ENCODE measurements at regions not wholly inside any gene's neighbourhood (a gene's known extent, or its start where the extent isn't known, plus 50 kb on each side); places are given as distances from the start of the nearest gene placed in this dataset.
"Not testable (repeated sequence)": the region's sequence is repeated elsewhere in the genome, so short reads cannot be mapped to it uniquely, and the experiment has no call there.

GRCh38 chr2:133865141-133865540, 296.9 kb upstream of the NCKAP5 start:
- no peak overlapping the region for H3K4me3 Mint-ChIP-seq
- H3K4me1 Mint-ChIP-seq (ENCODE audit: low read depth): no peaks in the 10 kb centered on the region; the same call in 1 of the 2 replicates
- DNase-seq: no peak
- peaks cover 34% of the 10 kb centered on the region for H3K27me3 Mint-ChIP-seq (ENCODE audit: insufficient read depth)
- no peaks in the 10 kb centered on the region for H3K36me3 Mint-ChIP-seq (ENCODE audit: low read depth)
- no peak overlapping the region for H3K27ac Mint-ChIP-seq
- H3K9me3 Mint-ChIP-seq: no peaks in the 10 kb centered on the region
- TF ChIP-seq CTCF (IDR thresholded peaks at IDR 0.05): no peak

- Mint-ChIP-seq H3K27ac (no peak overlapping the region), H3K9me3 (no peaks in the 10 kb centered on the region), H3K4me3 (no peak overlapping the region), H3K27me3 (ENCODE audit: insufficient read depth) (peaks cover 22% of the 10 kb centered on the region), H3K4me1 (ENCODE audit: low read depth) (peaks cover 6% of the 10 kb centered on the region; the same call in 1 of the 2 replicates), H3K36me3 (ENCODE audit: low read depth) (no peaks in the 10 kb centered on the region)
- TF ChIP-seq CTCF (IDR thresholded peaks at IDR 0.05): no peak
- no peak for DNase-seq
These were observed 298.9 kb upstream of the NCKAP5 start for GRCh38 chr2:133867166-133867565.

- Mint-ChIP-seq H3K9me3 (no peaks in the 10 kb centered on the region), H3K36me3 (ENCODE audit: low read depth) (no peaks in the 10 kb centered on the region), H3K4me3 (no peak overlapping the region), H3K4me1 (ENCODE audit: low read depth) (peaks cover 6% of the 10 kb centered on the region; the same call in 1 of the 2 replicates), H3K27me3 (ENCODE audit: insufficient read depth) (peaks cover 27% of the 10 kb centered on the region), H3K27ac (no peak overlapping the region)
- no peak for DNase-seq
- no peak for TF ChIP-seq CTCF (IDR thresholded peaks at IDR 0.05)
These were observed 303.4 kb upstream of the NCKAP5 start for GRCh38 chr2:133871545-133872209.

GRCh38 chr2:133878326-133878725, 310.1 kb upstream of the NCKAP5 start:
- no peak for TF ChIP-seq CTCF (IDR thresholded peaks at IDR 0.05)
- no peaks in the 10 kb centered on the region for H3K9me3 Mint-ChIP-seq
- no peak overlapping the region for H3K27ac Mint-ChIP-seq
- no peaks in the 10 kb centered on the region for H3K36me3 Mint-ChIP-seq (ENCODE audit: low read depth)
- no peak for DNase-seq
- no peak overlapping the region for H3K4me3 Mint-ChIP-seq
- H3K27me3 Mint-ChIP-seq (ENCODE audit: insufficient read depth): peaks cover 31% of the 10 kb centered on the region
- H3K4me1 Mint-ChIP-seq (ENCODE audit: low read depth): no peaks in the 10 kb centered on the region

- H3K27ac Mint-ChIP-seq: no peak overlapping the region
- no peaks in the 10 kb centered on the region for H3K9me3 Mint-ChIP-seq
- no peak for DNase-seq
- TF ChIP-seq CTCF (IDR thresholded peaks at IDR 0.05): no peak
- no peaks in the 10 kb centered on the region for H3K36me3 Mint-ChIP-seq (ENCODE audit: low read depth)
- no peak overlapping the region for H3K4me3 Mint-ChIP-seq
- H3K27me3 Mint-ChIP-seq (ENCODE audit: insufficient read depth): peaks cover 31% of the 10 kb centered on the region
- peaks cover 1% of the 10 kb centered on the region for H3K4me1 Mint-ChIP-seq (ENCODE audit: low read depth)
These were observed 311.4 kb upstream of the NCKAP5 start for GRCh38 chr2:133879703-133880102.

- H3K4me3 Mint-ChIP-seq; H3K36me3 Mint-ChIP-seq (ENCODE audit: low read depth); H3K9me3 Mint-ChIP-seq; H3K27ac Mint-ChIP-seq; DNase-seq: not testable (repeated sequence)
- Mint-ChIP-seq H3K27me3 (ENCODE audit: insufficient read depth) (peaks cover 23% of the 10 kb centered on the region), H3K4me1 (ENCODE audit: low read depth) (peaks cover 26% of the 10 kb centered on the region)
These were observed 313.9 kb upstream of the NCKAP5 start for GRCh38 chr2:133882159-133882558.
